Left ventricle myocardium inferior (tissue), 1 donor: ENCODE measurements at regions not wholly inside any gene's neighbourhood (a gene's known extent, or its start where the extent isn't known, plus 50 kb on each side); places are given as distances from the start of the nearest gene placed in this dataset.

Experiments
- DNase-seq: peaks from one replicate; pipeline ENCODE4 v3.0.0-alpha.2; 2020
- H3K27ac ChIP-seq: fragments of 200-600 bp; replicated peaks from 2 replicates; pipeline ENCODE4 v1.8.0; 2021
- H3K27me3 ChIP-seq: fragments of 200-600 bp; 2 replicates; pipeline ENCODE4 v1.8.0; 2021; ENCODE audit warnings: low read depth
- H3K36me3 ChIP-seq: fragments of 200-600 bp; 2 replicates; pipeline ENCODE4 v1.8.0; 2021
- H3K4me1 ChIP-seq: fragments of 200-600 bp; 2 replicates; pipeline ENCODE4 v1.8.0; 2021
- H3K4me3 ChIP-seq: fragments of 200-600 bp; 2 replicates; pipeline ENCODE4 v1.8.0; 2021; ENCODE audit warnings: mild to moderate bottlenecking, moderate library complexity
- H3K9me3 ChIP-seq: fragments of 200-600 bp; replicated peaks from 2 replicates; pipeline ENCODE4 v1.8.0; 2021
- intact Hi-C: fragments of 100-400 bp; cut with micrococcal nuclease; formaldehyde crosslinking; loops from one replicate; pipeline ENCODE4 v1.11.0; 2022
- TF ChIP-seq, protein P1 (sequence below): fragments of 200-600 bp; IDR thresholded peaks from 2 replicates; pipeline ENCODE4 v1.8.0; 2021; ENCODE audit warnings: antibody characterized with exemption, mild to moderate bottlenecking, borderline replicate concordance
- donor health status: DM: no; HTN: yes; CAD: no; lungs with severe emphysema.

DNA sequence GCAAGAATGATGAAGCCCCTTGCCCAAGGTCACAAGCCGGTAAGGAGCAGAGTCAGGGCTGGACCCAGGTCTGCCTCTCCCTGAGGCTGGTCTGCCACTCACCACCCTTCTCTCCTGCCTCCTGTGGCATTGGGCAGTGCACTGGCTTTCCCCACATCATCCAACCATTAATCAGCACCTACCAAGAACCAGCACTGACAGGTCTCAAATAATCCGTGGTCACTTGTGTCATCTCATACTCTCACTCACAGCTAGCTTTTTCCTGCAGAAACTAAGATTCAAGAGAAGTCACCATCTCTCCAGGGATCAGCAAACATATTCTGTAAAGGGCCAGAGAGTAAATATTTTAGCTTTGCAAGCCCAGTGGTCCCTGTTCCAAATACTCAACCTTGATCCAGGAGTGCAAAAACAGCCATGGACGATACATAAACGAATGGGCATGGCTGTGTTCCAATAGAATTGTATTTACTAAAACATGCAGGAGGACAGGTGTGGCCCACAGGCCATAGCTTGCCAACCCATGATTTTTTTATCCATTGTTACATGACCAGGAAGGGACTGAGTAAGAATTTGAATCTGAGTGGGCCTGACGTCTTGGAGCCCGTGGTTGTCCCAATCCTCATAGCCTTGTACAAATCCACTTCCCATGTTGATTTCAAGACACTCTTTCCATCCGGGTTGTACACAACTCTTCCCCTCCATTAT, 374.2 kb downstream of the BCL11B start:
- peaks cover 64% of the 10 kb centered on the region for H3K27me3 ChIP-seq
- H3K36me3 ChIP-seq = no peaks in the 10 kb centered on the region
- TF ChIP-seq, protein P1, sequence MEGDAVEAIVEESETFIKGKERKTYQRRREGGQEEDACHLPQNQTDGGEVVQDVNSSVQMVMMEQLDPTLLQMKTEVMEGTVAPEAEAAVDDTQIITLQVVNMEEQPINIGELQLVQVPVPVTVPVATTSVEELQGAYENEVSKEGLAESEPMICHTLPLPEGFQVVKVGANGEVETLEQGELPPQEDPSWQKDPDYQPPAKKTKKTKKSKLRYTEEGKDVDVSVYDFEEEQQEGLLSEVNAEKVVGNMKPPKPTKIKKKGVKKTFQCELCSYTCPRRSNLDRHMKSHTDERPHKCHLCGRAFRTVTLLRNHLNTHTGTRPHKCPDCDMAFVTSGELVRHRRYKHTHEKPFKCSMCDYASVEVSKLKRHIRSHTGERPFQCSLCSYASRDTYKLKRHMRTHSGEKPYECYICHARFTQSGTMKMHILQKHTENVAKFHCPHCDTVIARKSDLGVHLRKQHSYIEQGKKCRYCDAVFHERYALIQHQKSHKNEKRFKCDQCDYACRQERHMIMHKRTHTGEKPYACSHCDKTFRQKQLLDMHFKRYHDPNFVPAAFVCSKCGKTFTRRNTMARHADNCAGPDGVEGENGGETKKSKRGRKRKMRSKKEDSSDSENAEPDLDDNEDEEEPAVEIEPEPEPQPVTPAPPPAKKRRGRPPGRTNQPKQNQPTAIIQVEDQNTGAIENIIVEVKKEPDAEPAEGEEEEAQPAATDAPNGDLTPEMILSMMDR = no peak
- no peak overlapping the region for H3K27ac ChIP-seq
- no peak overlapping the region for H3K4me3 ChIP-seq
- H3K9me3 ChIP-seq = peaks cover 6% of the 10 kb centered on the region
- H3K4me1 ChIP-seq = no peaks in the 10 kb centered on the region
- DNase-seq = no peak
- intact Hi-C loops = no loop called here

DNA sequence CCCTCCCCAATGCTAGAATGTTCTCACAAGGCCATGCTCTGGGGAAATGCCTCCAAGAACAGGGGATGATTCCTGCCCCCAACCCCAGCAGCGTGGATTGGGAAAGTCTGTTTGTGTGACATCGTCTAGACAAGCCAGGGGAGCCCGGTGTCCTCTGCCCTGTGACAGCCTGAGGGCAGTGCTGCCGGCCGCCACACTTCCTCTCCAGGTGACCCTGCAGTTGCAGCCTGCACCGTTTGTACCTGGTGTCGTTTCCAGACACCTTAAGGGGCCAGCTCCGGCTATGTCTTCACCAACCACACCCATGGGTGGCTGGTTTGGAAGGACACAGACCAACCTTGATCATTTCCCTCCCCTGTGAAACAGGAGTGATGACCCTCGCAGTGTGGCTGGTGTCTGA, 372.6 kb downstream of the BCL11B start:
- Histone ChIP-seq H3K4me1 (no peaks in the 10 kb centered on the region), H3K36me3 (no peaks in the 10 kb centered on the region), H3K4me3 (no peak overlapping the region), H3K9me3 (peaks cover 6% of the 10 kb centered on the region), H3K27me3 (peaks cover 72% of the 10 kb centered on the region), H3K27ac (no peak overlapping the region)
- DNase-seq = no peak
- TF ChIP-seq, protein P1 = no peak
- intact Hi-C loops = no loop called here

DNA sequence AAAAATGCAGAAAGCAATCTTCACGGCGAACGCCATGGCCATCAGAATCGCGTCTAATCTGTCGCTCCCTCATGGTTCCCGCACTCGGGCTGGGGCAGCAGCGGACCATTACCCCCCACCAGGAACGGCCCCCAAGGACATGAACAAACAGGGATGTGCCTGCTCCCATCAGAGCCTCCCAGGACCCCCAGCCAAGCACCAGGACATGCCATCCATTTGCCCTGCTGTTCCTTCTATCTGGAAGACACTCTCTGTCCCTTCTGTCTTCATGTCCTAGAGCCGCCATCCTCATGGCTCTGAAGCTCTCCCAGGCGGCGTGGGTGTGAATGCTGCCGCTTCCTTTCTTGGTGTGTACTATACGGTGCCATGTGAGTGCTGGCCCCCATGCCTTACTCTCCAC, 371.8 kb downstream of the BCL11B start:
- Histone ChIP-seq H3K27ac (no peak overlapping the region), H3K36me3 (no peaks in the 10 kb centered on the region), H3K9me3 (peaks cover 6% of the 10 kb centered on the region), H3K27me3 (peaks cover 72% of the 10 kb centered on the region), H3K4me3 (no peak overlapping the region), H3K4me1 (no peaks in the 10 kb centered on the region)
- intact Hi-C loops = no loop called here
- no peak for DNase-seq
- TF ChIP-seq, protein P1 = no peak

DNA sequence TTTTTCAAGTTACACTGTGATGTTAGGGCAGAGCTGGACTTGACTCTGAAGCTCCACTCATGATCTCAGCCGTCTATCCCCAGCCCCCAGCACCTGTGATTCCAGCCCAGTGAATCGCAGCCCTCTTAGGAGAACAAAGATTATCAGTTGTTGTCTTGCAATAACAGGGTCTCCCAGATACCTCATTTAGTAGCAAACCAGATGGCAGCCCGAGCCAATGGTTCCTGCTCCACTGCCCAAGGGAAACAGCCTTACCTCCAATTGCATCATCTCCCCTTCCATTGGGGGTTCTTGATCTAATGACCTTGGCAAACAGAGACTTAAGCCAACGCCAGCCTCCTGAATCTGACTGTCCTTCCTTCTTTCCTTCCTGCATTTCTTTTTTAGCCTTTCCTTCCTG, 371.2 kb downstream of the BCL11B start:
- TF ChIP-seq, protein P1 = no peak
- Histone ChIP-seq H3K27me3 (peaks cover 72% of the 10 kb centered on the region), H3K9me3 (peaks cover 6% of the 10 kb centered on the region), H3K4me3 (no peak overlapping the region), H3K4me1 (no peaks in the 10 kb centered on the region), H3K27ac (no peak overlapping the region), H3K36me3 (no peaks in the 10 kb centered on the region)
- DNase-seq = no peak
- intact Hi-C loops = no loop called here

DNA sequence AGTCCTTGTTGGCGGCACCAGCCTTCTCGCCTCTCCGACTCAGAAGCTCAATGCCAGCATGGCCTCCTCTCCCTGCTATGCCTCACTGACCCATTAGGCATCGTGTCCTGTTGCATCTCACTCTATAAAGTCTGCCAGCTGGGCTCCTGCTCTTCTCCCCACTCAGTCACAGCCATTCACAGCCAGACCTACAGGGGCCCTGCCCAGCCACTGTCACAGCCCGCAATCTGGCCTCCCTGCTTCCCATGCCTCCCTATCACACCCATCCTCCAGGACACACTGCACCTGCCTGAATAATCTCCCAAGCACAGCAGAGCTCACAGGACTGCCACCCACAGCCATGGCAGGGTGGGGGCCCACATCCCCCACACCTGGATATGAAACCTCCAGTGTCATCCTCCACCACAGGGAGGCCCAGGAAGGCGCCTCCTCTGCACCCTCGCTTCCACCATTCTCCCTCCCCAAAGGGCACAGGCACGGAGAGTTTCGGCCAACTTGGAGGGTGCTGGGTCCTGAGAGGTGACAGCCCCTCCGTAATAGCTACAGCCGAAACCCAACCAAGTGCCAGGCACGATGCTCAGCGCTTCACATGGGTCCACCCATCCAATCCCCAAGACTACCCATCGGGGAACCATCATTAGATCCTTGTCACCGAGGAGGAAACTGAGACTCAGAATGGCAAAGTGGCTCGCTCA, 370.3 kb downstream of the BCL11B start:
- Histone ChIP-seq H3K27me3 (peaks cover 77% of the 10 kb centered on the region), H3K4me1 (no peaks in the 10 kb centered on the region), H3K27ac (no peak overlapping the region), H3K4me3 (no peak overlapping the region), H3K36me3 (no peaks in the 10 kb centered on the region), H3K9me3 (peaks cover 4% of the 10 kb centered on the region)
- intact Hi-C loops = no loop called here
- no peak for DNase-seq
- TF ChIP-seq, protein P1 = no peak
